IMR-90 (cell line): ENCODE measurements at regions not wholly inside any gene's neighbourhood (a gene's known extent, or its start where the extent isn't known, plus 50 kb on each side); places are given as distances from the start of the nearest gene placed in this dataset.
"Not testable (repeated sequence)": the region's sequence is repeated elsewhere in the genome, so short reads cannot be mapped to it uniquely, and the experiment has no call there.

Experiments used
- ATAC-seq: fragments of 200-7000 bp; cut with Tn5 transposase; 2 replicates; pipeline ENCODE4 v1.9.1; 2020; ENCODE audit warnings: low read depth, mild to moderate bottlenecking, moderate library complexity
- BruUV-seq: library from RNA; stranded (reverse); fragments of 400-500 nt; replicated peaks from 2 replicates; lab custom pipeline; 2021; lab: Mats Ljungman, UMichigan
- CTCF ChIA-PET: fragments of 300-600 bp; formaldehyde crosslinking; extraction: SDS; loops from one replicate; lab custom pipeline; 2021; ENCODE audit warnings: antibody characterized with exemption; lab: Yijun Ruan, JAX
- POLR2A ChIA-PET: fragments of 300-600 bp; sonication (Branson Sonifier 250); formaldehyde crosslinking; loops from one replicate; lab custom pipeline; 2022; ENCODE audit warnings: antibody characterized with exemption; ENCODE audit not compliant: unreplicated experiment; lab: Charles Lee
- DNase-seq: peaks from one replicate; pipeline ENCODE4 v3.0.0; 2013
- H2AFZ ChIP-seq: replicated peaks from 2 replicates; pipeline ENCODE3; 2013; ENCODE audit warnings: low read length, mild to moderate bottlenecking; ENCODE audit not compliant: poor library complexity
- H2AK5ac ChIP-seq: 2 replicates; pipeline ENCODE4 v1.6.1; 2013; ENCODE audit warnings: low read depth, low read length, inconsistent platforms
- H2AK9ac ChIP-seq: replicated peaks from 2 replicates; pipeline ENCODE3; 2013; ENCODE audit warnings: mild to moderate bottlenecking, low read depth, low read length, moderate library complexity; ENCODE audit not compliant: poor library complexity
- H2BK120ac ChIP-seq: 2 replicates; pipeline ENCODE4 v1.6.1; 2013; ENCODE audit warnings: low read depth, low read length, inconsistent platforms
- H2BK15ac ChIP-seq: 3 replicates; pipeline ENCODE4 v1.6.1; 2013; ENCODE audit warnings: low read depth, low read length, inconsistent platforms
- H2BK20ac ChIP-seq: 2 replicates; pipeline ENCODE4 v1.6.1; 2013; ENCODE audit warnings: low read depth, mild to moderate bottlenecking, inconsistent platforms, low read length, moderate library complexity
- H2BK5ac ChIP-seq: 2 replicates; pipeline ENCODE4 v1.6.1; 2013; ENCODE audit warnings: mild to moderate bottlenecking, low read depth, low read length, inconsistent platforms; ENCODE audit not compliant: poor library complexity, severe bottlenecking
- H3K14ac ChIP-seq: replicated peaks from 2 replicates; pipeline ENCODE4 v1.6.1; 2013; ENCODE audit warnings: low read depth, low read length, inconsistent platforms
- H3K18ac ChIP-seq: 2 replicates; pipeline ENCODE4 v1.6.1; 2013; ENCODE audit warnings: low read depth, low read length, control low read depth
- H3K23ac ChIP-seq: 2 replicates; pipeline ENCODE4 v1.6.1; 2013; ENCODE audit warnings: low read depth, low read length, inconsistent platforms
- H3K27ac ChIP-seq: 2 replicates; pipeline ENCODE4 v1.5.1; 2013; ENCODE audit warnings: mild to moderate bottlenecking, control low read depth, low read length; ENCODE audit not compliant: insufficient read depth
- H3K27me3 ChIP-seq: 2 replicates; pipeline ENCODE4 v1.6.1; 2013; ENCODE audit warnings: low read length; ENCODE audit not compliant: control insufficient read depth, insufficient read depth
- H3K36me3 ChIP-seq: 2 replicates; pipeline ENCODE4 v1.6.1; 2013; ENCODE audit warnings: low read length, mixed read lengths; ENCODE audit not compliant: control insufficient read depth, insufficient read depth
- H3K4ac ChIP-seq: 2 replicates; pipeline ENCODE4 v1.6.1; 2013; ENCODE audit warnings: low read depth, low read length, inconsistent platforms
- H3K4me1 ChIP-seq: 2 replicates; pipeline ENCODE4 v1.6.1; 2013; ENCODE audit warnings: low read length, mixed read lengths; ENCODE audit not compliant: control insufficient read depth, insufficient read depth
- H3K4me2 ChIP-seq: 2 replicates; pipeline ENCODE4 v1.6.1; 2013; ENCODE audit warnings: low read depth, mild to moderate bottlenecking, control low read depth, low read length, moderate library complexity
- H3K4me3 ChIP-seq: 2 replicates; pipeline ENCODE4 v1.5.1; 2013; ENCODE audit warnings: low read depth, mild to moderate bottlenecking, control low read depth, low read length, moderate library complexity; ENCODE audit not compliant: insufficient read depth
- H3K56ac ChIP-seq: 2 replicates; pipeline ENCODE4 v1.6.1; 2013; ENCODE audit warnings: low read length, inconsistent platforms; ENCODE audit not compliant: insufficient read depth; ENCODE audit errors: extremely low read depth
- H3K79me1 ChIP-seq, 2 experiments: 2 replicates each; pipeline ENCODE4 v1.6.1; 2013; ENCODE audit warnings: low read length in 2 of 2, inconsistent platforms in 1 of 2, low read depth in 1 of 2
- H3K9ac ChIP-seq: 2 replicates; pipeline ENCODE4 v1.6.1; 2013; ENCODE audit warnings: low read depth, low read length, control low read depth
- H3K9me1 ChIP-seq: 2 replicates; pipeline ENCODE4 v1.6.1; 2013; ENCODE audit warnings: low read length, inconsistent platforms; ENCODE audit not compliant: insufficient read depth
- H3K9me3 ChIP-seq: 2 replicates; pipeline ENCODE4 v1.6.1; 2013; ENCODE audit warnings: low read length; ENCODE audit not compliant: control insufficient read depth, insufficient read depth
- H4K20me1 ChIP-seq: 2 replicates; pipeline ENCODE4 v1.6.1; 2013; ENCODE audit warnings: low read length, inconsistent platforms; ENCODE audit not compliant: insufficient read depth
- H4K5ac ChIP-seq: 2 replicates; pipeline ENCODE4 v1.6.1; 2013; ENCODE audit warnings: mild to moderate bottlenecking, low read depth, low read length, control low read depth
- H4K8ac ChIP-seq, 2 experiments: 2 replicates each; pipeline ENCODE4 v1.6.1; 2013; ENCODE audit warnings: low read depth in 2 of 2, low read length in 2 of 2, control low read depth in 1 of 2, inconsistent platforms in 1 of 2
- H4K91ac ChIP-seq: 2 replicates; pipeline ENCODE4 v1.6.1; 2013; ENCODE audit warnings: low read depth, low read length, inconsistent platforms; ENCODE audit not compliant: insufficient read depth
- CEBPB ChIP-seq: IDR thresholded peaks from 2 replicates; pipeline ENCODE4 v1.6.1; 2012; ENCODE audit warnings: low read depth, low read length, improper control_type of control experiment
- CHD1 ChIP-seq: IDR thresholded peaks from 2 replicates; pipeline ENCODE4 v1.6.1; 2012; ENCODE audit warnings: low read depth, low read length, improper control_type of control experiment
- ELK1 ChIP-seq: fragments of 150-350 bp; IDR thresholded peaks from 2 replicates; pipeline ENCODE4 v1.6.1; 2016; ENCODE audit warnings: low read depth, mild to moderate bottlenecking, low read length, moderate library complexity, borderline replicate concordance
- FOS ChIP-seq: fragments of 150-350 bp; IDR thresholded peaks from 2 replicates; pipeline ENCODE4 v1.6.1; 2016; ENCODE audit warnings: low read depth, low read length
- MAFK ChIP-seq: IDR thresholded peaks from 2 replicates; pipeline ENCODE4 v1.6.1; 2012; ENCODE audit warnings: low read depth, low read length, improper control_type of control experiment
- MAZ ChIP-seq: IDR thresholded peaks from 2 replicates; pipeline ENCODE4 v1.6.1; 2012; ENCODE audit warnings: low read depth, mild to moderate bottlenecking, low read length, improper control_type of control experiment, moderate library complexity, borderline replicate concordance
- MXI1 ChIP-seq: IDR thresholded peaks from 2 replicates; pipeline ENCODE4 v1.6.1; 2012; ENCODE audit warnings: low read depth, mild to moderate bottlenecking, low read length, moderate library complexity, borderline replicate concordance
- NFE2L2 ChIP-seq: fragments of 150-350 bp; IDR thresholded peaks from 2 replicates; pipeline ENCODE4 v1.6.1; 2016; ENCODE audit warnings: low read depth, mild to moderate bottlenecking, low read length
- RAD21 ChIP-seq: IDR thresholded peaks from 2 replicates; pipeline ENCODE4 v1.6.1; 2012; ENCODE audit warnings: low read length, improper control_type of control experiment
- RFX5 ChIP-seq: IDR thresholded peaks from 2 replicates; pipeline ENCODE4 v1.8.0; 2012; ENCODE audit warnings: low read depth, mild to moderate bottlenecking, low read length, moderate library complexity
- SMC3 ChIP-seq: fragments of 150-350 bp; IDR thresholded peaks from 2 replicates; pipeline ENCODE4 v1.6.1; 2016; ENCODE audit warnings: low read depth, mild to moderate bottlenecking, antibody characterized with exemption, low read length, moderate library complexity
- WGBS, 2 experiments: methylation state at CpG; one replicate each; pipeline versions ENCODE4 v1.1.5 to v1.1.7; 2013; ENCODE audit warnings: missing lambda C conversion rate in 2 of 2; ENCODE audit not compliant: insufficient read length in 1 of 2; ENCODE audit errors: extremely low coverage in 2 of 2; 5-methylcytosine and 5-hydroxymethylcytosine counted together
- dilution Hi-C: fragments of 300-500 bp; cut with HindIII; formaldehyde crosslinking; loops from one replicate; pipeline ENCODE4 v1.14.3; 2018; ENCODE audit warnings: low sequenced_read_pairs; ENCODE audit not compliant: unreplicated experiment
- in situ Hi-C: fragments of 300-500 bp; cut with MboI; formaldehyde crosslinking; loops from 3 replicates; pipeline ENCODE4 v1.14.3; 2019; ENCODE audit warnings: low sequenced_read_pairs, inconsistent platforms, mixed read lengths
- intact Hi-C: fragments of 100-400 bp; cut with micrococcal nuclease; formaldehyde crosslinking; loops from 2 replicates; pipeline ENCODE4 v1.10.0; 2022

- H2BK5ac ChIP-seq = no peak overlapping the region
- no peaks in the 10 kb centered on the region for H3K79me1 ChIP-seq
- H3K56ac ChIP-seq = no peak overlapping the region
- POLR2A ChIA-PET = no interaction called here
- H3K4ac ChIP-seq = no peak overlapping the region
- no peaks in the 10 kb centered on the region for H4K20me1 ChIP-seq
- no peak overlapping the region for H3K9ac ChIP-seq
- no peak overlapping the region for H2BK20ac ChIP-seq
- no peak overlapping the region for H3K4me3 ChIP-seq
- no peak overlapping the region for H4K91ac ChIP-seq
- H2AK9ac ChIP-seq = no peak overlapping the region
- no peak for TF ChIP-seq SMC3
- no peak for TF ChIP-seq CHD1
- TF ChIP-seq RFX5 = no peak
- no peak for TF ChIP-seq CEBPB
- no peak for TF ChIP-seq NFE2L2
- TF ChIP-seq ELK1 = no peak
- no peak for TF ChIP-seq MAFK
- no peak for TF ChIP-seq FOS
- TF ChIP-seq MAZ = no peak
- TF ChIP-seq MXI1 = no peak
- no peak for TF ChIP-seq RAD21
- H2AK5ac ChIP-seq = no peak overlapping the region
- dilution Hi-C loops (no loop called here), intact Hi-C loops (no loop called here), in situ Hi-C loops (no loop called here)
- WGBS, 2 experiments = no CpG with 5 or more reads among the region's 3 CpGs
- no peak overlapping the region for H3K18ac ChIP-seq
- no peak for ATAC-seq
- no peak overlapping the region for H3K14ac ChIP-seq
- DNase-seq = no peak
- no peak overlapping the region for H3K4me2 ChIP-seq
- no peak overlapping the region for H2BK15ac ChIP-seq
- H2BK120ac ChIP-seq = no peak overlapping the region
- no peaks in the 10 kb centered on the region for H3K36me3 ChIP-seq
- H3K27me3 ChIP-seq = no peaks in the 10 kb centered on the region
- CTCF ChIA-PET = no interaction called here
- H3K9me3 ChIP-seq = no peaks in the 10 kb centered on the region; the same call in 1 of the 2 replicates
- no peak overlapping the region for H3K23ac ChIP-seq
- H4K5ac ChIP-seq = no peak overlapping the region
- no peak overlapping the region for H4K8ac ChIP-seq
- no peak overlapping the region for H2AFZ ChIP-seq
- no peaks in the 10 kb centered on the region for H3K4me1 ChIP-seq
- no TSS peak for BruUV-seq
- H3K27ac ChIP-seq = no peak overlapping the region
- no peaks in the 10 kb centered on the region for H3K9me1 ChIP-seq
These were observed 652.9 kb upstream of the C16orf82 start for GRCh38 chr16:26413780-26414179.

GRCh38 chr16:26419458-26419857 is 647.3 kb upstream of the C16orf82 start:
- H2BK15ac ChIP-seq, in situ Hi-C loops, H3K36me3 ChIP-seq, H2BK120ac ChIP-seq, H3K14ac ChIP-seq, H3K9me1 ChIP-seq, H3K4me3 ChIP-seq, H2AFZ ChIP-seq, H3K9me3 ChIP-seq, DNase-seq, intact Hi-C loops, H2AK5ac ChIP-seq, POLR2A ChIA-PET, H4K5ac ChIP-seq, H3K4me1 ChIP-seq, ATAC-seq, H2AK9ac ChIP-seq, CTCF ChIA-PET, H3K27ac ChIP-seq, H2BK20ac ChIP-seq, H3K23ac ChIP-seq, H4K20me1 ChIP-seq, H3K18ac ChIP-seq, H3K56ac ChIP-seq, H4K91ac ChIP-seq, H3K27me3 ChIP-seq, H3K4ac ChIP-seq, H2BK5ac ChIP-seq, H3K9ac ChIP-seq, H4K8ac ChIP-seq, H3K79me1 ChIP-seq, BruUV-seq, H3K4me2 ChIP-seq, dilution Hi-C loops: not testable (repeated sequence)
- 10% methylated on average over 2 of the region's 8 CpGs; no CpG with 5 or more reads in 1 of the 2 experiments for WGBS, 2 experiments
